Kidney epithelial cell (primary cell): ENCODE measurements at regions not wholly inside any gene's neighbourhood (a gene's known extent, or its start where the extent isn't known, plus 50 kb on each side); places are given as distances from the start of the nearest gene placed in this dataset.

Experiments used
- DNase-seq: peaks from one replicate; pipeline ENCODE4 v3.0.0-alpha.2; 2010; ENCODE audit warnings: low read depth
- H3K27me3 ChIP-seq: 2 replicates; pipeline ENCODE4 v1.6.0; 2011; ENCODE audit warnings: low read length; ENCODE audit not compliant: control insufficient read depth, insufficient read depth
- H3K36me3 ChIP-seq: 2 replicates; pipeline ENCODE4 v1.5.1; 2011; ENCODE audit warnings: low read length; ENCODE audit not compliant: control insufficient read depth, insufficient read depth
- H3K4me3 ChIP-seq: 2 replicates; pipeline ENCODE4 v1.5.1; 2011; ENCODE audit warnings: low read depth, mild to moderate bottlenecking, control low read depth, low read length
- CTCF ChIP-seq: IDR thresholded peaks from 2 replicates; pipeline ENCODE4 v1.5.1; 2011; ENCODE audit warnings: mild to moderate bottlenecking, moderate library complexity, low read length, control low read depth, inconsistent platforms; ENCODE audit not compliant: insufficient read depth, poor library complexity, severe bottlenecking

DNA sequence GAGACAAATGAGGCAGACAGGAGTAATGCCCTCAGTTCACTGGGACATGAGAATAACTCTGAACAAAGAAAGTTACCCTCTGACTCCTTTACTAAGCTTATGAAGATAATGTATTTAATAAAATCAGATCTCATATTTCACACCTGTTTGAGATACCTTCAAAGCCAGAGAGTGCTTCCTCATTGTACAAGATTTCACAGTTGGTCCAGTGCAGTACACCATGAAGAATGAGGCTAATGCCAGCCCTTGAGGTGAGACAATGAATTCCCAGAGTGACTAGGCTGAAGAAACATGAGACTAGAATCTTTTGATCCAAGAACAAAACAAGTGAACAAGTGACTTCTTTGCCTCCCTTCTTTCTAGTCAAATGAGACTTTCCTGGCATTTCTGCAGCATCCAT lies 1133.8 kb downstream of the TUSC7 start:
- DNase-seq = no peak
- TF ChIP-seq CTCF = no peak
- no peak overlapping the region for H3K4me3 ChIP-seq
- no peaks in the 10 kb centered on the region for H3K36me3 ChIP-seq
- H3K27me3 ChIP-seq = no peaks in the 10 kb centered on the region

DNA sequence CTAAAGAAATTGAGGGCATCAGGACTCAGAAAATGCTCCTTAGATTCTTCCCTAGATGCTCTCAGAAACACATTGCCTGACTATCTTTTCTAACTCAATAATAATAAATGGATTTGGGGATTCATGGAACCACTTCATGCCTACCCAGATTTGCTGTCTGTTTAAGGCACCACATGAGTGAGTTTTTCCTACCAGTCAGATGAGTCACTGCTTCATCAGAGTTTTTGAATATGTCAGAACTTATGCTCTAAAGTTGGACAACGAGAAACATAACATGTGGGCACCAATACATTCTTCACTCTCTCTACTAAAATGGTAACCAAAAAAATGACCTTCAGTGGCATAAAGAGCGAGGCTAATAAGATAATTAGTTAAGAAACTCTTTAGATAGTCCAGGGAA lies 1135.1 kb downstream of the TUSC7 start:
- Histone ChIP-seq H3K36me3 (no peaks in the 10 kb centered on the region), H3K4me3 (no peak overlapping the region), H3K27me3 (no peaks in the 10 kb centered on the region)
- no peak for TF ChIP-seq CTCF
- DNase-seq = no peak

- no peaks in the 10 kb centered on the region for H3K27me3 ChIP-seq
- TF ChIP-seq CTCF = no peak
- H3K4me3 ChIP-seq = no peak overlapping the region
- no peak for DNase-seq
- no peaks in the 10 kb centered on the region for H3K36me3 ChIP-seq
Measured at GRCh38 chr3:117846238-117846637, 1136.7 kb downstream of the TUSC7 start.

DNA sequence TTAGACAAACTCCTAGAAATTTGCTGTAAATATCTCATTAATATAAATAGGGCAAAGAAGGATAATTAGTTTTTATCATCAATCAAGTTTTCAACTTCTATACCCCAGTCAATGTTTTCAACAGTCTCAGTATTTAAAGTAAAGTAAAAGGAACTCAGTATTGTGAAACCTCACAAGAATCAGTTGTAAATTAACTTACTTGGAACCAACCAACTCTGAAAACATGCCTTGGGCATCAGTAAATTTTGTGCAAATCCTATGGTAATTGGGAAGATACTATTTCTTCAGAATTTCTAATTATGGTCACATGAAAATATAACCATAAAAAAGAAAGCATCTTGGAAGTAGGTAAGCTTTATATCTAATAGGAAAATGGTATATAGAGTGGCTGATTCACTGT lies 1139.0 kb downstream of the TUSC7 start:
- H3K4me3 ChIP-seq = no peak overlapping the region
- TF ChIP-seq CTCF = no peak
- H3K36me3 ChIP-seq = no peaks in the 10 kb centered on the region
- no peak for DNase-seq
- no peaks in the 10 kb centered on the region for H3K27me3 ChIP-seq

DNA sequence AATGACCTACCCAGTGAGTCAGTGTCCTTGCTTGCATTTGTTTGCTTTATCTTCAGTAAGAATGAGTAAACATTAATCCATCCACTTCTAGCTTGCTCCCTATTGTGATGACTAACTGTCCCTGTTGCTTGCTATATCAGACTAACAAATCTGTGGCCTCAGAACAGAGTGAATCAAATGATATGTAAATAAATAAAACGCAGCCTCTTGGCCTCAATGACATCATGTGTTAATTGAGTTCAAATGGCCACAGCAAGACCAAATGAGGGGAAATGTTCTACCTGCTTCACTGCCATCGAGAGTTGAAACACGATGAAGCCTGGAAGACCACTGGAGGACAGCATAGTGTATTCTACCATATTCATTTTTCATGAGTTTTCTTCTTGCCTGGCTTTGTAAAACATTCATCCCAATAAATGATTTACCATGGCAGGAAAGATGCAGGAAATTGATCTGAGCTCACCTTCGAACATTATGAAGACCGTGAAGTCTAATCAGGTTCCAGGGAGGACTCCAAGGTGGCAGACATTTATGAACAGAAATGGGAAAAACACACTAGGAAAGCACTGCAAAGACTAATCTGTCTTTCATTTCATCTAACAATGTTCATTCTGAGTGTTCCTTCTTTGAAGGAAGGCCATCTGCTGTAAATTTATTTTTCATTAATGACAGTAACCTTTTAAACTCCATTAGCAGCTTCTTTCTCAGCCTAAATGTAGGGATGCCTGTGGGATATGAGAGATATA lies 1144.5 kb downstream of the TUSC7 start:
- no peak overlapping the region for H3K4me3 ChIP-seq
- DNase-seq = peak; percentile 61
- H3K27me3 ChIP-seq = no peaks in the 10 kb centered on the region
- no peaks in the 10 kb centered on the region for H3K36me3 ChIP-seq
- no peak for TF ChIP-seq CTCF

GRCh38 chr3:117856354-117856753 lies 1146.8 kb downstream of the TUSC7 start:
- H3K4me3 ChIP-seq = no peak overlapping the region
- no peaks in the 10 kb centered on the region for H3K36me3 ChIP-seq
- no peak for TF ChIP-seq CTCF
- no peaks in the 10 kb centered on the region for H3K27me3 ChIP-seq
- DNase-seq = no peak
